ENCODE measurements at regions not wholly inside any gene's neighbourhood (a gene's known extent, or its start where the extent isn't known, plus 50 kb on each side); places are given as distances from the start of the nearest gene placed in this dataset.

GRCh38 chr2:3138621-3139020, 239.0 kb downstream of the EIPR1 start:
- Mint-ChIP-seq H3K27me3 (no peaks in the 10 kb centered on the region), H3K9me3 (no peaks in the 10 kb centered on the region), H3K36me3 (ENCODE audit: low read depth) (no peaks in the 10 kb centered on the region), H3K27ac (no peak overlapping the region), H3K4me3 (no peak overlapping the region), H3K4me1 (no peaks in the 10 kb centered on the region)
- peak; percentile 48 for DNase-seq
- intact Hi-C loops (cut with micrococcal nuclease): no loop called here

DNA sequence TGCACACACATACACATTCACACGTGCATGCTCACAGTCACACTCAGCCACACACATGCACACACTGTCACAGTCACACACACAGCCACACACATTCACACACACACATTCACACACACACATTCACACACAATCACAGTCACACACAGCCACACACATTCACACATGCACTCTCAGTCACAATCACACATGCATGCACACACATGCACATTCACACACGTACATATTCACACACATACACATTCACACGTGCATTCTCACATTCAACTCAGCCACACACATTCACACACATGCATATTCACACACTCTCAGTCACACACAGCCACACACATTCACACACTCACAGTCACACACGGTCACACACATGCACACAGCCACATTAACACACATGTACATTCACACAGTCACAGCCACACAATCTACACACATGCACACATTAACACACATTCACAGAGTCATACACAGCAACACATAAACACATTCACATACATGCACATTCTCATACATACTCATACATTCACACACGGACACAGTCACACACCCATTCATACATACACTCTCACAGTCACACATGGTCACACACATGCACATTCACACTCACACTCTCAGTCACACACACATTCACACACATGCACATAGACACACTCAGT, 239.8 kb downstream of the EIPR1 start:
- Mint-ChIP-seq H3K36me3 (ENCODE audit: low read depth) (no peaks in the 10 kb centered on the region), H3K27ac (no peak overlapping the region), H3K4me1 (no peaks in the 10 kb centered on the region), H3K4me3 (no peak overlapping the region), H3K27me3 (no peaks in the 10 kb centered on the region), H3K9me3 (no peaks in the 10 kb centered on the region)
- intact Hi-C loops (cut with micrococcal nuclease): no loop called here
- DNase-seq: no peak

- Mint-ChIP-seq H3K27ac (no peak overlapping the region), H3K9me3 (no peaks in the 10 kb centered on the region), H3K4me3 (no peak overlapping the region), H3K36me3 (ENCODE audit: low read depth) (no peaks in the 10 kb centered on the region), H3K27me3 (no peaks in the 10 kb centered on the region), H3K4me1 (no peaks in the 10 kb centered on the region)
- intact Hi-C loops (cut with micrococcal nuclease): no loop called here
- DNase-seq: no peak
Measured at GRCh38 chr2:3135676-3136075, 241.9 kb downstream of the EIPR1 start.

- Mint-ChIP-seq H3K36me3 (ENCODE audit: low read depth) (no peaks in the 10 kb centered on the region), H3K27ac (no peak overlapping the region), H3K27me3 (no peaks in the 10 kb centered on the region), H3K9me3 (no peaks in the 10 kb centered on the region), H3K4me3 (no peak overlapping the region), H3K4me1 (no peaks in the 10 kb centered on the region)
- intact Hi-C loops (cut with micrococcal nuclease): no loop called here
- no peak for DNase-seq
Measured at GRCh38 chr2:3134026-3134571, 243.5 kb downstream of the EIPR1 start.

DNA sequence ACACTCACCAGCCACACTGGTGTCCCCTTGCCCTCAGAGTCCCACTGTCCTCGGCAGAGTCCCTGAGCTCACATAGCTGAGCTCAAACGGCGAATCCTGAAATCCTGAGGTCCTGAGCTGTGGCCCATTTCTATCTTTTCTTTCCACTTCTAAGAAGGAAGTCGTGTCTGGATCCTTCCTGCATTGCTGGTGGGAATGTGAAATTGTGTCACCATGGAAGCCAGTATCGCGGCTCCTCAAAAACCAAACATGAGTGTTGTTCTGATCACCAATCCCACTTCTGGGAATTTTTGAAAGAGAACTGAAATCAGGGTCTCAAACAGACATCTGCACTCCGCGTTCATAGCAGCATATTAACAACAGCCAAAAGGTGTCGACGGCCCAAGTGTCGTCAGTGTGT, 244.7 kb downstream of the EIPR1 start:
- H3K36me3 Mint-ChIP-seq (ENCODE audit: low read depth): no peaks in the 10 kb centered on the region
- H3K27ac Mint-ChIP-seq: no peak overlapping the region
- DNase-seq: no peak
- intact Hi-C loops (cut with micrococcal nuclease): no loop called here
- H3K9me3 Mint-ChIP-seq: no peaks in the 10 kb centered on the region
- no peaks in the 10 kb centered on the region for H3K4me1 Mint-ChIP-seq
- no peak overlapping the region for H3K4me3 Mint-ChIP-seq
- no peaks in the 10 kb centered on the region for H3K27me3 Mint-ChIP-seq

DNA sequence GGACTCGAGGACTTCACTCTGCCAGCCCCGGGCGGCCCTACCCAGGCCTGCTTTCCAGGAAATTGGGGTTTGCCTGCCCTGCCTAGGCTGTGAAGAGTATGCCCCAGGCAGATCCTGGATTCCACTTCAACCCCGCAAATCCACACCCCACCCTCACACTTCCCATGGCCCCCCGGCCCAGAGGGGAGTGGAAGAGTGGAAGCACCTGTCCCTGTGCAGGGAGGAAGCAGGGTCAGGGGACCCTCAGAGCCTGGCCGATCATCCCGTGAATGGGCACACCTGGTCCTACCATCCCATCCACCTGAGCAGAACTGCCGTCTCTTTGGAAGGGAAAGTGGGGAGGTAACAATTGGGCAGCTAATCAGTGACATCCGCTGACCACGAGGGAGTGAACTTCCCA, 245.2 kb downstream of the EIPR1 start:
- no peaks in the 10 kb centered on the region for H3K4me1 Mint-ChIP-seq
- H3K9me3 Mint-ChIP-seq: no peaks in the 10 kb centered on the region
- H3K27me3 Mint-ChIP-seq: no peaks in the 10 kb centered on the region
- intact Hi-C loops (cut with micrococcal nuclease): no loop called here
- no peak overlapping the region for H3K4me3 Mint-ChIP-seq
- no peak overlapping the region for H3K27ac Mint-ChIP-seq
- no peak for DNase-seq
- no peaks in the 10 kb centered on the region for H3K36me3 Mint-ChIP-seq (ENCODE audit: low read depth)

DNA sequence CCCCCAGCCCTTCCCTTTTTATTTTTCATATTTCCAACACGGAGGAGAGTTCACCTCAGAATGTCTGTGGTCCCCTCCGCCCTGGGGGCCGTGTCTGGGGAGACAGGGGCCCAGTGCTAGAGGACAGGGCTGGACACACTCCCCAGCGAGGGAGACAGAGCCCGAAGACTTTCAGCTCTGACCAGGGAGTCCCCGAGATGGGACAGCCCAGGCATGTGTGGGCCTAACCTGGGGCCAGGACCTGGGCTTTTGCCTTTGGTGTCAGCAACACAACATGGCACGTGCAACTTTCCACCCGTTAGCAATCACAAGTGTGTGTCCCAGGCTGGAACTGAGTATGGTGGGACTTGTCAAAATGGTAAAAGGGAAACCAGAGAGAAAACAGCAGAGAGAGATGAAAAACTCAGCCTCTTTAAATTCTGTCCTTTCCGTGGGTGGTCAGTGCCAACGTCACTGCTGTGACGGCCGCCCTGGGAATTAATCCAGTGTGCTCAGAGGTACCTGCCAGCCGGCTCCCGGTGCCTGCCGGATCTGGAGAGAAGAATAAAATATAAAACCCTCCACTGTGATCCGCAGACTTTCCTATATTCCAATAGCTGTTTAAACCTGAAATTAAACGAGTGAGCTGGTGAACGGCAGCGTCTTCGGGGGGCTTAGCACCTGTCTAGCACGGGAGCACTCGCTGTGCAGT, 245.8 kb downstream of the EIPR1 start:
- no peak for DNase-seq
- Mint-ChIP-seq H3K36me3 (ENCODE audit: low read depth) (no peaks in the 10 kb centered on the region), H3K4me1 (peaks cover 2% of the 10 kb centered on the region)

GRCh38 chr2:3130889-3131635, 246.6 kb downstream of the EIPR1 start:
- no peak overlapping the region for H3K27ac Mint-ChIP-seq

More for the DNA sequence above, 245.8 kb downstream of the EIPR1 start:
- intact Hi-C loops (cut with micrococcal nuclease): no loop called here
- Mint-ChIP-seq H3K4me3 (no peak overlapping the region), H3K27ac (no peak overlapping the region), H3K9me3 (no peaks in the 10 kb centered on the region), H3K27me3 (no peaks in the 10 kb centered on the region)

DNA sequence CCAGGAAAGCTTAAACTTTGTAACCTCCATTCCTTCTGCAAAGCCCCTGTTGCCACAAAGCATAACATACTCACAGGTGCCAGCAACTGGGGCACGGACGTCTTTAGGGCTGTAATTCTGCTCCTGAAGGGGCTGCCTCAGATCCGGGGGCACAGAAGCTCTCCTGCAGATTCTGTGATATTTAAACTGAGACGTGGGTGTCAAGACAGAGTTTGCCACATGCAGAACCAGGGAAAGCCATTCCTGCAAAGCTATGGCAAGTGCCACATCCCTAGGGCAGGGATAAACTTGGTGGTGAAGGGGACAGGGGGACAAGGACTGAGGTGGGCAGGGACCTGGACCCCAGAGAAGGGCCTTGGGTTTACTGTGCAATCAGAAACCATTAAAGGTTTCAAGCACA, 247.2 kb downstream of the EIPR1 start:
- DNase-seq: no peak
- Mint-ChIP-seq H3K9me3 (no peaks in the 10 kb centered on the region), H3K4me3 (no peak overlapping the region), H3K4me1 (peaks cover 2% of the 10 kb centered on the region), H3K27me3 (no peaks in the 10 kb centered on the region), H3K36me3 (ENCODE audit: low read depth) (no peaks in the 10 kb centered on the region), H3K27ac (no peak overlapping the region)
- intact Hi-C loops (cut with micrococcal nuclease): no loop called here

More at GRCh38 chr2:3130889-3131635, 246.6 kb downstream of the EIPR1 start:
- H3K9me3 Mint-ChIP-seq: no peaks in the 10 kb centered on the region
- intact Hi-C loops (cut with micrococcal nuclease): no loop called here
- H3K27me3 Mint-ChIP-seq: no peaks in the 10 kb centered on the region
- peaks cover 2% of the 10 kb centered on the region for H3K4me1 Mint-ChIP-seq
- H3K36me3 Mint-ChIP-seq (ENCODE audit: low read depth): no peaks in the 10 kb centered on the region
- H3K4me3 Mint-ChIP-seq: no peak overlapping the region
- no peak for DNase-seq

- Mint-ChIP-seq H3K9me3 (no peaks in the 10 kb centered on the region), H3K27ac (no peak overlapping the region), H3K4me1 (peaks cover 2% of the 10 kb centered on the region), H3K27me3 (no peaks in the 10 kb centered on the region), H3K36me3 (ENCODE audit: low read depth) (no peaks in the 10 kb centered on the region), H3K4me3 (no peak overlapping the region)
- intact Hi-C loops (cut with micrococcal nuclease): no loop called here
- DNase-seq: no peak
Measured at GRCh38 chr2:3129867-3130266, 247.8 kb downstream of the EIPR1 start.

DNA sequence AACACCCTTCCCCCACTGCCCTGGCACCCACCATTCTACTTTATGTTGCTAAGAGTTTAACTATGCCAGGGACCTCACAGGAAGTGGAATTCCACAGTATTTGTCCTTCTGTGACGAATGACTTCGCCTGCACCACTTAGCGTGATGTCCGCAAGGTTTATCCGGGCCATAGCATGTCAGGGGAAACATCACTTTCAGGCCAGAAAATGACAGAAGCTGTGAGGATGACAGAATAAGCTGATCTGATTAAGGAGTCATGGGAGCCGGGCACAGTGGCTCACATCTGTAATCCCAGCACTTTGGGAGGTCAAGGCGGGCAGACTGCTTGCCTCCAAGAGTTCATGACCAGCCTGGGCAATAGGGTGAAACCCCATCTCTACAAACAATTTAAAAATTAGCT, 248.8 kb downstream of the EIPR1 start:
- Mint-ChIP-seq H3K9me3 (no peaks in the 10 kb centered on the region), H3K27ac (no peak overlapping the region), H3K27me3 (no peaks in the 10 kb centered on the region), H3K36me3 (ENCODE audit: low read depth) (no peaks in the 10 kb centered on the region), H3K4me1 (peaks cover 2% of the 10 kb centered on the region), H3K4me3 (no peak overlapping the region)
- DNase-seq: no peak
- intact Hi-C loops (cut with micrococcal nuclease): no loop called here

GRCh38 chr2:3127710-3128109, 249.9 kb downstream of the EIPR1 start:
- no peak for DNase-seq
- Mint-ChIP-seq H3K9me3 (no peaks in the 10 kb centered on the region), H3K36me3 (ENCODE audit: low read depth) (no peaks in the 10 kb centered on the region), H3K4me1 (peaks cover 2% of the 10 kb centered on the region), H3K4me3 (no peak overlapping the region), H3K27ac (no peak overlapping the region), H3K27me3 (no peaks in the 10 kb centered on the region)
- intact Hi-C loops (cut with micrococcal nuclease): no loop called here

- no peak for DNase-seq
- Mint-ChIP-seq H3K4me3 (no peak overlapping the region), H3K4me1 (peaks cover 2% of the 10 kb centered on the region), H3K36me3 (ENCODE audit: low read depth) (no peaks in the 10 kb centered on the region), H3K27me3 (no peaks in the 10 kb centered on the region), H3K9me3 (no peaks in the 10 kb centered on the region), H3K27ac (no peak overlapping the region)
- intact Hi-C loops (cut with micrococcal nuclease): no loop called here
Measured at GRCh38 chr2:3126911-3127621, 250.6 kb downstream of the EIPR1 start.
